BE2C (cell line): ENCODE measurements at regions not wholly inside any gene's neighbourhood (a gene's known extent, or its start where the extent isn't known, plus 50 kb on each side); places are given as distances from the start of the nearest gene placed in this dataset.

Experiments used
- DNase-seq: peaks from one replicate; pipeline ENCODE4 v3.0.0-alpha.2; 2020
- H3K27me3 ChIP-seq: fragments of 250-450 bp; sonication (Bioruptor Pico); 2 replicates; pipeline ENCODE4 v1.5.1; 2020; ENCODE audit warnings: mild to moderate bottlenecking
- H3K36me3 ChIP-seq: fragments of 250-450 bp; sonication (Bioruptor Pico); 2 replicates; pipeline ENCODE4 v1.5.1; 2020; ENCODE audit warnings: mild to moderate bottlenecking
- H3K4me1 ChIP-seq: fragments of 250-450 bp; sonication (Bioruptor Pico); 2 replicates; pipeline ENCODE4 v1.5.1; 2020
- H3K4me3 ChIP-seq: 2 replicates; pipeline ENCODE4 v1.5.1; 2011; ENCODE audit warnings: low read depth, low read length
- H3K9me3 ChIP-seq: fragments of 250-450 bp; sonication (Bioruptor Pico); 2 replicates; pipeline ENCODE4 v1.5.1; 2020
- CTCF ChIP-seq: IDR thresholded peaks from 2 replicates; pipeline ENCODE4 v1.5.1; 2012; ENCODE audit warnings: mild to moderate bottlenecking, low read depth, low read length

- Histone ChIP-seq H3K36me3 (no peaks in the 10 kb centered on the region), H3K9me3 (no peaks in the 10 kb centered on the region), H3K4me3 (no peak overlapping the region), H3K4me1 (no peaks in the 10 kb centered on the region), H3K27me3 (0 out of 2 replicates have a peak, but pooled peaks cover 4% of the 10 kb centered on the region)
- TF ChIP-seq CTCF = no peak
- no peak for DNase-seq
Measured at GRCh38 chr3:137116619-137117018, 158.8 kb downstream of the IL20RB start.

- peak; percentile 44 for DNase-seq
- Histone ChIP-seq H3K9me3 (no peaks in the 10 kb centered on the region), H3K4me3 (no peak overlapping the region), H3K27me3 (0 out of 2 replicates have a peak, but pooled peaks cover 4% of the 10 kb centered on the region), H3K36me3 (no peaks in the 10 kb centered on the region), H3K4me1 (no peaks in the 10 kb centered on the region)
- peak; percentile 83 for TF ChIP-seq CTCF
Measured at GRCh38 chr3:137121704-137122314, 164.0 kb downstream of the IL20RB start.

GRCh38 chr3:137131081-137131480, 173.3 kb downstream of the IL20RB start:
- Histone ChIP-seq H3K4me1 (no peaks in the 10 kb centered on the region), H3K9me3 (no peaks in the 10 kb centered on the region), H3K36me3 (no peaks in the 10 kb centered on the region), H3K27me3 (no peaks in the 10 kb centered on the region), H3K4me3 (no peak overlapping the region)
- DNase-seq = no peak
- no peak for TF ChIP-seq CTCF

GRCh38 chr3:137134431-137134830, 176.6 kb downstream of the IL20RB start:
- TF ChIP-seq CTCF = no peak
- no peaks in the 10 kb centered on the region for H3K9me3 ChIP-seq

GRCh38 chr3:137148406-137148805, 190.6 kb downstream of the IL20RB start:
- Histone ChIP-seq H3K36me3 (no peaks in the 10 kb centered on the region), H3K9me3 (no peaks in the 10 kb centered on the region), H3K4me1 (no peaks in the 10 kb centered on the region), H3K4me3 (no peak overlapping the region), H3K27me3 (no peaks in the 10 kb centered on the region; the same call in none of the 2 replicates)
- TF ChIP-seq CTCF = no peak
- DNase-seq = no peak

More at GRCh38 chr3:137134431-137134830, 176.6 kb downstream of the IL20RB start:
- no peak for DNase-seq
- Histone ChIP-seq H3K4me3 (no peak overlapping the region), H3K27me3 (no peaks in the 10 kb centered on the region; the same call in 1 of the 2 replicates), H3K36me3 (no peaks in the 10 kb centered on the region), H3K4me1 (no peaks in the 10 kb centered on the region)

- no peaks in the 10 kb centered on the region for H3K9me3 ChIP-seq
- DNase-seq = no peak
- H3K27me3 ChIP-seq = no peaks in the 10 kb centered on the region; the same call in none of the 2 replicates
- no peaks in the 10 kb centered on the region for H3K4me1 ChIP-seq
- no peak overlapping the region for H3K4me3 ChIP-seq
- no peaks in the 10 kb centered on the region for H3K36me3 ChIP-seq
- TF ChIP-seq CTCF = no peak
Measured at GRCh38 chr3:137148917-137149316, 191.1 kb downstream of the IL20RB start.
